Neural cell (in vitro differentiated cells): ENCODE measurements at regions not wholly inside any gene's neighbourhood (a gene's known extent, or its start where the extent isn't known, plus 50 kb on each side); places are given as distances from the start of the nearest gene placed in this dataset.

Experiments
- H2AFZ ChIP-seq: fragments of 200-600, 300-800 bp; sonication (generic), shearing (Covaris generic); 2 replicates; pipeline ENCODE4 v1.6.0; 2014; ENCODE audit warnings: low read depth, mild to moderate bottlenecking, antibody characterized with exemption, low read length, moderate library complexity
- H3F3A ChIP-seq: fragments of 200-600 bp; shearing (Covaris generic); 2 replicates; pipeline ENCODE4 v1.6.1; 2016; ENCODE audit warnings: mild to moderate bottlenecking, moderate library complexity, mixed read lengths, antibody characterized with exemption, low read length; ENCODE audit not compliant: insufficient read depth, poor library complexity, severe bottlenecking
- H3K27ac ChIP-seq: fragments of 200-600, 300-800 bp; sonication (generic), shearing (Covaris generic); 2 replicates; pipeline ENCODE4 v1.5.1; 2014; ENCODE audit warnings: mild to moderate bottlenecking, low read length, moderate library complexity
- H3K27me3 ChIP-seq: fragments of 300-800, 200-600 bp; sonication (generic), shearing (Covaris generic); 2 replicates; pipeline ENCODE4 v1.6.0; 2014; ENCODE audit warnings: mild to moderate bottlenecking, low read depth, low read length, moderate library complexity; ENCODE audit not compliant: insufficient read depth
- H3K36me3 ChIP-seq: fragments of 300-800, 200-600 bp; sonication (generic), shearing (Covaris generic); 2 replicates; pipeline ENCODE4 v1.5.1; 2014; ENCODE audit warnings: mild to moderate bottlenecking, antibody characterized with exemption, low read length, moderate library complexity; ENCODE audit not compliant: insufficient read depth
- H3K4me2 ChIP-seq: fragments of 300-800, 200-600 bp; sonication (generic), shearing (Covaris generic); 2 replicates; pipeline ENCODE4 v1.6.0; 2014; ENCODE audit warnings: mild to moderate bottlenecking, low read length
- H3K4me3 ChIP-seq: fragments of 300-800, 200-600 bp; sonication (generic), shearing (Covaris generic); 2 replicates; pipeline ENCODE4 v1.5.1; 2014; ENCODE audit warnings: mild to moderate bottlenecking, low read length, moderate library complexity
- H3K79me2 ChIP-seq: fragments of 200-600 bp; shearing (Covaris generic); replicated peaks from 2 replicates; pipeline ENCODE4 v1.6.0; 2014; ENCODE audit warnings: mild to moderate bottlenecking, low read length, moderate library complexity; ENCODE audit not compliant: insufficient read depth
- H3K9ac ChIP-seq: fragments of 300-800, 200-600 bp; sonication (generic), shearing (Covaris generic); 2 replicates; pipeline ENCODE4 v1.6.1; 2016; ENCODE audit warnings: mild to moderate bottlenecking, low read length, mixed read lengths
- H3K9me2 ChIP-seq: fragments of 200-600 bp; shearing (Covaris generic); 2 replicates; pipeline ENCODE4 v1.6.1; 2016; ENCODE audit warnings: mild to moderate bottlenecking, low read length, mixed read lengths; ENCODE audit not compliant: insufficient read depth
- H3K9me3 ChIP-seq: fragments of 200-600, 300-800 bp; sonication (generic), shearing (Covaris generic); 2 replicates; pipeline ENCODE4 v1.6.1; 2016; ENCODE audit warnings: mild to moderate bottlenecking, mixed run types, low read length, moderate library complexity, mixed read lengths
- H4K20me1 ChIP-seq: fragments of 200-600 bp; shearing (Covaris generic); 2 replicates; pipeline ENCODE4 v1.6.1; 2016; ENCODE audit warnings: mild to moderate bottlenecking, mixed run types; ENCODE audit not compliant: insufficient read depth
- CTCF ChIP-seq: fragments of 450-650 bp; IDR thresholded peaks from 2 replicates; pipeline ENCODE4 v1.5.1; 2014; ENCODE audit warnings: antibody characterized with exemption, mild to moderate bottlenecking, moderate library complexity; ENCODE audit not compliant: poor library complexity, severe bottlenecking
- EP300 ChIP-seq: fragments of 450-650 bp; conservative IDR thresholded peaks from 2 replicates; pipeline ENCODE4 v1.6.1; 2014; ENCODE audit warnings: antibody characterized with exemption, mild to moderate bottlenecking, moderate library complexity; ENCODE audit not compliant: poor library complexity, severe bottlenecking
- EZH2 ChIP-seq: fragments of 200-600, 300-800 bp; shearing (Covaris generic), sonication (generic); IDR thresholded peaks from 2 replicates; pipeline ENCODE4 v1.6.1; 2014; ENCODE audit warnings: antibody characterized with exemption, low read length, borderline replicate concordance, mild to moderate bottlenecking; ENCODE audit not compliant: insufficient read depth, poor library complexity, severe bottlenecking
- MXI1 ChIP-seq: fragments of 450-650 bp; conservative IDR thresholded peaks from 2 replicates; pipeline ENCODE4 v1.6.1; 2014; ENCODE audit warnings: antibody characterized with exemption, mild to moderate bottlenecking; ENCODE audit not compliant: poor library complexity, severe bottlenecking
- POLR2AphosphoS5 ChIP-seq: IDR thresholded peaks from 2 replicates; pipeline ENCODE4 v1.6.1; 2012
- RAD21 ChIP-seq: fragments of 450-650 bp; conservative IDR thresholded peaks from 2 replicates; pipeline ENCODE4 v1.6.1; 2014; ENCODE audit warnings: antibody characterized with exemption, mild to moderate bottlenecking, moderate library complexity
- REST ChIP-seq: IDR thresholded peaks from 2 replicates; pipeline ENCODE4 v1.6.1; 2012; ENCODE audit warnings: borderline replicate concordance
- SMC3 ChIP-seq: fragments of 450-650 bp; conservative IDR thresholded peaks from 2 replicates; pipeline ENCODE4 v1.6.1; 2014; ENCODE audit warnings: antibody characterized with exemption, mild to moderate bottlenecking, moderate library complexity; ENCODE audit not compliant: poor library complexity
- TAF1 ChIP-seq: IDR thresholded peaks from 2 replicates; pipeline ENCODE4 v1.6.1; 2012; ENCODE audit warnings: low read depth

GRCh38 chr2:187989925-187990623 lies 301.6 kb upstream of the GULP1 start:
- no peak overlapping the region for H2AFZ ChIP-seq
- no peaks in the 10 kb centered on the region for H3K9me2 ChIP-seq
- H3K27me3 ChIP-seq = no peaks in the 10 kb centered on the region
- H3K4me2 ChIP-seq = no peak overlapping the region
- H4K20me1 ChIP-seq = no peaks in the 10 kb centered on the region
- H3K4me3 ChIP-seq = no peak overlapping the region
- no peaks in the 10 kb centered on the region for H3K9me3 ChIP-seq
- no peak overlapping the region for H3K9ac ChIP-seq
- peak overlapping the region; percentile 33 for H3K27ac ChIP-seq
- peaks cover 4% of the 10 kb centered on the region for H3F3A ChIP-seq
- H3K79me2 ChIP-seq = no peaks in the 10 kb centered on the region
- TF ChIP-seq REST (no peak), RAD21 (no peak)
- H3K36me3 ChIP-seq = no peaks in the 10 kb centered on the region

- no peaks in the 10 kb centered on the region for H3K9me2 ChIP-seq
- no peak overlapping the region for H2AFZ ChIP-seq
- no peaks in the 10 kb centered on the region for H3K36me3 ChIP-seq
- H3K9me3 ChIP-seq = no peaks in the 10 kb centered on the region
- no peak overlapping the region for H3K4me3 ChIP-seq
- H3K9ac ChIP-seq = no peak overlapping the region
- H3K79me2 ChIP-seq = no peaks in the 10 kb centered on the region
- no peak overlapping the region for H3K27ac ChIP-seq
- H3K4me2 ChIP-seq = no peak overlapping the region
- H3K27me3 ChIP-seq = no peaks in the 10 kb centered on the region
- TF ChIP-seq REST (no peak), RAD21 (no peak), TAF1 (no peak), MXI1 (no peak), CTCF (no peak), SMC3 (no peak), EP300 (no peak), POLR2AphosphoS5 (no peak), EZH2 (no peak)
- no peaks in the 10 kb centered on the region for H4K20me1 ChIP-seq
- peaks cover 4% of the 10 kb centered on the region for H3F3A ChIP-seq
Measured at GRCh38 chr2:187991389-187991788, 300.3 kb upstream of the GULP1 start.
